HepG2 (cell line): ENCODE measurements at regions not wholly inside any gene's neighbourhood (a gene's known extent, or its start where the extent isn't known, plus 50 kb on each side); places are given as distances from the start of the nearest gene placed in this dataset.

ENCODE experiments used
- CREB1 ChIP-seq, 2 experiments: fragments of 450-650 bp in 1 of 2; IDR thresholded peaks; 2 replicates each; pipeline ENCODE4 v1.6.1; 2016 to 2017; ENCODE audit warnings: control low read depth in 1 of 2, mild to moderate bottlenecking in 1 of 2, missing compliant biosample characterization in 1 of 2, missing genetic modification characterization in 1 of 2
- HCFC1 ChIP-seq: fragments of 150-350 bp; IDR thresholded peaks from 2 replicates; pipeline ENCODE4 v1.6.1; 2014; ENCODE audit warnings: low read depth, low read length
- KLF6 ChIP-seq: IDR thresholded peaks from 2 replicates; pipeline ENCODE4 v1.8.0; 2016; ENCODE audit warnings: missing biosample characterization, missing genetic modification reagents
- MAFK ChIP-seq, 2 experiments: IDR thresholded peaks in 1 of 2; conservative IDR thresholded peaks in 1 of 2; 2 replicates each; pipeline ENCODE4 v1.6.1; 2011; ENCODE audit warnings: improper control_type of control experiment in 2 of 2, low read length in 2 of 2
- PCBP2 ChIP-seq: fragments of 200-400 bp; formaldehyde crosslinking; optimal IDR thresholded peaks from 2 replicates; pipeline ENCODE3; 2018; ENCODE audit warnings: low read length, low read depth; ENCODE audit not compliant: poor library complexity, severe bottlenecking
- SMARCC2 ChIP-seq: fragments of 450-650 bp; IDR thresholded peaks from 2 replicates; pipeline ENCODE4 v1.6.1; 2017; ENCODE audit warnings: antibody characterized with exemption, mild to moderate bottlenecking
- SRSF1 ChIP-seq: fragments of 200-400 bp; formaldehyde crosslinking; optimal IDR thresholded peaks from 2 replicates; pipeline ENCODE3; 2017; ENCODE audit warnings: mild to moderate bottlenecking, low read depth, low read length, moderate library complexity
- ZNF605 ChIP-seq: sonication (generic); formaldehyde crosslinking; IDR thresholded peaks from 2 replicates; pipeline ENCODE4 v1.8.0; 2022; ENCODE audit warnings: mild to moderate bottlenecking, missing genetic modification reagents
- ZNF672 ChIP-seq: sonication (generic); formaldehyde crosslinking; IDR thresholded peaks from 2 replicates; pipeline ENCODE4 v1.8.1; 2022; ENCODE audit warnings: missing genetic modification reagents
- ZSCAN5A ChIP-seq: sonication (generic); formaldehyde crosslinking; IDR thresholded peaks from 2 replicates; pipeline ENCODE4 v1.8.0; 2022; ENCODE audit warnings: mild to moderate bottlenecking, missing genetic modification reagents, borderline replicate concordance

GRCh38 chr11:114912826-114913225 is 234.5 kb downstream of the NXPE2 start:
- TF ChIP-seq ZSCAN5A (CRISPR knock-in tag) (no peak), ZNF672 (CRISPR knock-in tag) (no peak), ZNF605 (no peak), SMARCC2 (no peak), PCBP2 (no peak), HCFC1 (no peak), SRSF1 (no peak), MAFK (conservative IDR thresholded peaks at IDR 0.05 in 1 of 2, IDR thresholded peaks at IDR 0.05 in 1 of 2; ENCODE audit: low read length in 2 of 2) (no peak), KLF6 (no peak), CREB1 (IDR thresholded peaks at IDR 0.05) (peak; percentile 47), CREB1 (CRISPR knock-in tag; IDR thresholded peaks at IDR 0.05) (no peak)
